ENCODE measurements at regions not wholly inside any gene's neighbourhood (a gene's known extent, or its start where the extent isn't known, plus 50 kb on each side); places are given as distances from the start of the nearest gene placed in this dataset.
"Not testable (repeated sequence)": the region's sequence is repeated elsewhere in the genome, so short reads cannot be mapped to it uniquely, and the experiment has no call there.

DNA sequence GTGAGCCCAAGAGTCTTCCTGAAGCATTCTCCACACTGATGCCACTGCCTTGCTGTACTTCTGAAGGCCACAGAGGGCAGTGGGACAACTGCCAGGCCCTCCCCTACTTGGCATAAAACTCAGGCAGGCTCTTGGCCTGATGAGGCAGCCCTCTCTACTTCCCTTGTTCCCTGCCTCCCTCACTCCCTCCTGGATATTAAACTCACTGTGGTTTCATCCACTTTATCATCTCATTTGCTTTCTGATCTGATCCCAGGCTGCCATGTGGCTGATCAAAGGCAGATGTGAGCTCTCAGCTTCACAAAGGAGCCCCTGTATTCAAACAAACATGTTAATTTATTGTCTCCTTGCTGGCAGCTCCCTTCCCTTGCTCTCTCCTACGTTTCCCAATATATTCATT, 533.5 kb downstream of the IGSF11 start:
- DNase-seq, result no peak

DNA sequence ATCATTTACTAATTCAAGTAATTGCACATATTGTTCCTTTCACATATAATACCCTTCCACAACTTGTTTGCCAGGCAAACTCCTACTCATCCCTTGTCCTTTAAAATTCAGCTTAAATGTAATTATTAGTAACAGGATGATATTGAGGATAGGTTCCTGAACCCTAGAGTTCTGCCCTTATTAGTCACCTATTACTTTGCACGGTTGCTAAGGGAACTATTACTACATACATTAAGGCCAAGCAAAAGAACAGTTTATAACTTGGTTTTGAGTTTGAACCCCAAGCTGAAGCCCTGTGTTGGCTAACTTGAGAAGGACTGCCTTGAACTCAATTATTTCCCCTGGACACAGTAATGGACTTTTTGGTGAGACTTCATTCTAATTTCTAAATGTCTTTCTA, 529.7 kb downstream of the IGSF11 start:
- DNase-seq, result no peak

DNA sequence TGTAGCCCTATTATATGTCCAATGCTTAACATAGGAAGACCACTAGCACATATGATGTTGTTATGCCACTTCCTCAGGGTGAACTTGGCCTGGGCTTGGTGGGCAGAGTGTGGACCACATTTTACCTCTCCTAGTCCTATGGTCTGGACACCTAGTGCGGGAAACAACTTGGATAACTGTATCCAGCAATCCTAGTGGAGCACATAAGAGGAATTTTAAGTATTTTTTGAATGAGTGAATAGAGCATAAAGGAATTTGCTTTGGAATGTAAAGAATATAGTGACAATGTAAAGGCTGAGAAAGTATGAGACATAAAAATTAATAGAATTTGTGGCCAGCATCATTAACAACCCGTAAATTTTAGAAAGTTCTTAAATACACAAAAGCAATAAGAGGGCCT, 528.9 kb downstream of the IGSF11 start:
- no peak for DNase-seq

DNA sequence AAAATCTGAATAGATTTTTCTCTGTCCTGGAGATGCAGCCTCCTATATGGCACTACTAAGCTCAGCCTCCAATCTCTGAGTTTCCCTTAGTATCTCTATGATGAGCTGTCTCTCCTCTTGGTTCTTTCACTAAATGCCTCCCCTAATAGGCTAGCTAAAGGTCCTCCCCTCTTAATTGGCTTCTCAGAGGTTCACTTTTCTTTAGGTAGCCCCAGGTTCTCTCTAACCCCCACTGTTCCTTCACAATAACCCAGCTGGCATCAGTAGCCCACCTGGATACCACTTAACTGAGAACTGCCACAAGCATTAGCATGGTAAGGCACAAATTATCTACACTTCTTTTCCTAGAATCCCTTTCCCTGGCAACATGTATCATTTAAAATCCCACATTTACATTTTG, 523.2 kb downstream of the IGSF11 start:
- DNase-seq, result no peak

DNA sequence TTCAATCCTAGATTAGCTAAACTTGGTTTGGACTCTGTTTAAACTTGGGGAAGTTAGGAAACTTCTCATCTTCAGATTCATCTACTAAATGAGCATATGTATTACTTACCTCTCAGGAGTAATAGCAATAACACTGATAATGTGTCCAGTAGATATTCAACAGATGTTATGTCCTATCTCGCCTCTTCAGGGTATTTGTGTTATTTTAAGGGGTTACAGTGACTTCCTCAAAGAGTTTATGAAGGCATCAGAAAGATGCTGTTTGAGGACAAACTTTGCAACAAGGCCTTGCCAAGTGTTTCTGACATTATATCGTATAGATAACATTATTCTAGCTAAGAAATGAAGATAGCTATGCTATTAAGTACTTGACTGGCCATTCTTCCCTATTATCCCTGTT, 522.3 kb downstream of the IGSF11 start:
- no peak for DNase-seq

DNA sequence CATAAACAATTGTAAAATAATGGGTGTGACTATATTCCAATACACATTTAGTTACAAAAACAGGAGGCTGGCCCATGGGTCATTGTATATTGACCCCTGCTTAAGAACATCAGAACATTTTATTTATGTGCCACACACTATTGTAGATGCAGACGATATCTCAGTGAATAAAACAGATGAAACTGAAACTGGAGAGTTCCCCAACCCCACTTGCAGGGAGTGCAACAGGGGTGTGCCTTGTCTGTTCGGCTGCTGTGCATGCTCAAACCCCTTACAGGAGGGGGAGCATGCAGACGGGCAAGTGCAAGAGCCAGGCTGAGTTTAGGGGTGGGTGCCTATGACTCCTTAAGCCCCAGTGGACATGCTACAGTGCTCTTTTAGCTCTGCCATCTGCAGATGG, 509.6 kb downstream of the IGSF11 start:
- DNase-seq, result no peak

DNA sequence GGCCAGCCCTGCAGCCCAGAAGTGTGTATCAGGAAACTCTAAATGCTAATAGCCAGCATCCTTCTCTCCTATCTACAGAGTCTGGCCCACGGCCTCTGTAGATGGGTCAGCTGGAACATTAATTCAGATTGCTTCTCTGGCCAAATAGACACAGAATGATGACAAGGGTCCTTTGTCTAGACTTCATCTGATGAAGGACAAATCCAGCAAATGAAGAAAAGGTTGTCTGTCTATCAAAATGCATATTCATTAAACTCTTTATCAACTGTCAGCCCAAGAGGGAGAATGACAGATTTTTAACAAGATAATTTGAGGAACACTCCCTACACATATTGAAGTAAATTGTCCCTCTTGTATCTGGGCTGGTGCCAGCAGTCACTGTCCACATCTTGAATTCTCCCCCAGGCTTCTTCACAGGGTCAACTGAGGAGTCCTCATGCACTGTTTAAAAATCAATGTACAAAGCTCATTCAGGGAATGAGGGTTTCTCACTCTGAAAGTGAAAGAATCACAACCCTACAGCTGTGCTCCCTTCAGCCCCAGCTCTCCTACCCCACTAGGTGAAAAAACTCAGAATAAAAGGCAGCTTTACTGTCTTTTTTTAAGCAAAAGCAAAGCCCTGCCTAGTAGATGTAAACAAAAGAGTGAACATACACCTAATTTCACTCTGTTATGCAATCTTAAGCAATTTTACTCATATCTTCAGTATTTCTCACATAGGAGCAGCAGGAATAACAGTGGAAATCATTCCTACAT, 507.7 kb downstream of the IGSF11 start:
- no peak for DNase-seq

DNA sequence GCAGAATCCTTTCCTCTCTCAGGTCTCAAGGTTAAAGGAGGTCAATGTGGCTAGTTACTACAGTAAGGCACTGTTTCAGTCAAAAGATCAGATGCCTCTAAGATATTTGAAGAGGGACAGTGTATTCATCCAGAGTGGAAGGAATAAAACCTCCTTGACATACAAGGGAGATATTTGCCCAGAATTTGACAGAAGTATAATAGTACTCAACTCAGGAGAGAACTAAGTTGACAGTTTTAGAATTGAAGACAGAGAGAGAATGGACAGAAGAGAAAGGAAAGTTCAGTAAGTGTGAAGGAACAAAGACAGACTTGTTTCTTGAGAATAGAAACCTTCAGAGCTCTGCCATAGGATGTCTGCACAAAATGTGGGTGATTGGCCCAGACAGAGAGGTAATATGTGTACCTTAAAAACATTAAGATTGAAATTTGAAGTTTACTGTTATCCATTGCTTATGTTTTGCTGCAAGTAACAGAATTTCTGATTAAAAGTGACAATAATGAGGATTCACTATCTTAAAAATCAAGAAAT, 507.1 kb downstream of the IGSF11 start:
- DNase-seq, result no peak

DNA sequence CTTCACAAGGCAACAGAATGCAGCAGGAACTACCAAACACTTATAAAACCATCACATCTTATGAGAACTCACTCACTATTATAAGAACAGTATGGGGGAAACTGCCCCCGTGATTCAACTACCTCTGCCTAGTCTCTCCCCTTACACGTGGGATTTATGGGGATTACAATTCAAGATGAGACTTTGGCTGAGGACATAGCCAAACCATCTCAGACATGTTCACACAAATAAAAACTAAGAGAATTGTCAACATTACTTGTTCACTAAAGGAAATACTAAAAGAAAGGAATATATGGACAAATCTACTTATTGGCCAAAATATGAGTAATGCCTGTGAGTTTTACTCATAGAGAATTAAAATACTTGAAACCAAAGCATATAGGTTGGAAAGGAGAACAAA, 505.1 kb downstream of the IGSF11 start:
- no peak for DNase-seq

DNA sequence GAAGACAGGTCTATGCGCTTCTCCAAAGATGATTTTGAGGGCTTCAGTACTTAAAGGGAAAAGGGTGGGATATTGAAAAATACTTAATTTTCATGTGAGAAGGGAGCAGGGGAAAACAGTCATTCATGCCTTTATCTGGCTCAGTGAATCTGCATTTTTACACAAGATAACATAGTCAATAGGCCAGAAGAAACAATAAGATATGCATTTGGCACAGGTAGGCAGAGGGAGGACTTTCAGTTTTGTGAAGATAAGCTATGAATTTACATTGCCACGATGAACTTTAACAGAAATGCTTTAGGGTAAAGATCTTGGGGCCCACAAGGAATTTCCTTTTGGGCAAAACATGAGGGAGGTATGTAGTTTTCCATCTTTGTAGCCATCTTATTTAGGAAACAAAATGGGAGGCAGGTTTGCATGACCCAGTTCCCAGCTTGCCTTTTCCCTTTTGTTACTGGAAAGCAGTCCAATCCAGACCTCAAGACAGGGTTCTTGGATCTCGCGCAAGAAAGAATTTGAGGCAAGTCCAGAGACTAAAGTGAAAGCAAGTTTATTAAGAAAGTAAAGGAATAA, 504.2 kb downstream of the IGSF11 start:
- DNase-seq, result no peak

DNA sequence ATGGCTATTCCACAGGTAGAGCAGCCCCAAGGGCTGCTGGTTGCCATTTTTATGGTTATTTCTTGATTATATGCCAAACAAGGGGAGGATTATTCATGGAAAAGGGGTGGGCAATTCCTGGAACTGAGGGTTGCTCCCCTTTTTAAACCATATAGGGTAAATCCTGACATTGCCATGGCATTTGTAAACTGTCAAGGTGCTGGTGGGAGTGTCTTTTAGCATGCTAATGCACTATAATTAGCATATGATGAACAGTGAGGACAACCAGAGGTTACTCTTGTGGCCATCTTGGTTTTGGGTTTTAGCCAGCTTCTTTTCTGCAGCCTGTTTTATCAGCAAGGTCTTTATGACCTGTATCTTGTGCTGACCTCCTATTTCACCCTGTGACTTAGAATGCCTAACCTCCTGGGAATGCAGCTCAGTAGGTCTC, 503.7 kb downstream of the IGSF11 start:
- not testable (repeated sequence) for DNase-seq

DNA sequence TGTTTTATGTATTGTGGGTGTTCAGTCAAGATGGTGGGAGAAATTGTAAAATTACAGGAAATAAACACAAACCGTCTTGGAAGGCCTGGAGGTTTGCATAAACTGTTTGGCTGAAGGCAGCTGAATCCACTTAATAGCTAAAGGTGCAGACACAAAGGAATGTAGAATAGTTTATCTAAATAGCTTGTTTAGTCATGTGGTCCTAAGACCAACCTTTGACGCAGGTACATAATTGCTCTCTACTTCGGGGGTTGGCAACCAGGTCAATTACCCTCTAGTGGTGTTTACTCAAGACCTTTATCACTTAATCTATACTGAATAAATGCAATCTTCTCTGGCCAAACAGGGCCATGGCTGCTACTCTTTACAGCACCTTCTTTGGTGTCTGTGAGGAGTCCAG, 502.8 kb downstream of the IGSF11 start:
- DNase-seq, result no peak

DNA sequence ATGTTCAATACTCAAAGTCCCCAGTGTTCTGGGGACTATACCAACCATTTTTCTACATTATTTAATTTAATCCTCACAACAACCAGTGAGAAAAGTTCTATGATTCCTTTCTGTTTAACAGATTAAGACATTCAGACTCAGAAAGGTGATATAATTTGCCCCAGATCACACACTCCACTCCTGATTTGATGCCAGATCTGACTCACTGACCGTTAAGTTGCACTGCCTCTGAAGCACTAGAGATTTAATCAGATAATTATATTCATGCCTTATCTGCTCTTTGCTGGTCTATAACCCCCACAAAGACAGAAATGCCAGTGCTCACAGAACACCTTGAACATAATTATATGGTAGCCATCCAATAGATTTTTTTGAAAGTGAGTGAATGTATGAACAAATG, 501.0 kb downstream of the IGSF11 start:
- DNase-seq, result no peak

DNA sequence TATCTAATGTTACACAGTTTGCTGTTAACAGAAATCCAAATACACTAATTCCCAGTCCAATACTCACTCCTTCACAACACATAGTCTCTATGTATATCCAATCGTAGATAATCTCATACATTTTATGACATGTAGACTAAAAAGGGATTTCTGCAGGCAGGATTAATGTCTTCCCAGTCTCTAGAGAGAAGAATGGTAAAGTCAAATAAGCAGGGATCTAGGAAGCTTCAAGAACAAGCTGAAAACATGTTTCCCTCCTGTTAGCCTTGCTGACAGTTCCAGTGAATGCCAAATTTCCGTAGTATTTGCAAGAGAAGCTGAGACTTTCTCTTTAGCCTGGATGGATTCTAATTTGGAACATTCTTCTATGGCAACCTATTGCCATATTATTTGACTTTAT, 500.1 kb downstream of the IGSF11 start:
- no peak for DNase-seq

DNA sequence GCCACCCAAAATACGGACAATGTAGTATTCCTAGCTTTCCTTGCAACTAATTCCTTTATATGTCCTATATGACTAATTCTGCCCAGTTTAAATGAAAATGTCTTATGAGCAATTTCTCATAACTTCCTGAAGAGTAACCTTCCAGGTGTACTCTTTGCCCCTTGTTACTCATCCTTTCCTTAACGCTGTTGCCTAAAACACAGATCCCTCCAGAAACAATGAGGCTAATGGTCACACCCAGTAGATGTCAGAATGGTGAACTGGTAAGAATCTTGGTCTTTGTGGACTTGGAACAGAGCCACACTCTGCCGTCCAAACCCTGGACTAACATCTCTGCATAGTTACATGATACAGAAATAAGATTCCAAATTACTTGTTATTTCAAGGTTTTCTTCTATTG, 497.9 kb downstream of the IGSF11 start:
- no peak for DNase-seq

DNA sequence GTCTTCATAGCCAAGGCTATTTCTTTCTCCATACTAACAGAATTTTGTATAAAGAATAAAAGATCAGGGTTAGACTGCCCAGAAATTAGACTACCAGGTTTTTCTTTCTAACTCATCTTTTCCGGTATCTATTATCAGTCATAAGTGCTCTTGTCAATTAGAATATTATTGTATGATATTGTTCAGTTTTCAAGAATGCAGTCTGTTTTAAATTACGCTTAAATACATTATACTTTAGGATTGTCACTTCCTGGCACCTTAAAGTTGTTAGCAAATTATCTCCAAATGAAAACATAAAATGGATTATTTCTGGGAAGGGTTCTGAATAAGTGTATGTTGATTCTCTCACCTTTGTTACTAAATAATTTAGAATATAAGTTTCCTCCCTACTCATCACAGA, 497.2 kb downstream of the IGSF11 start:
- DNase-seq, result no peak

DNA sequence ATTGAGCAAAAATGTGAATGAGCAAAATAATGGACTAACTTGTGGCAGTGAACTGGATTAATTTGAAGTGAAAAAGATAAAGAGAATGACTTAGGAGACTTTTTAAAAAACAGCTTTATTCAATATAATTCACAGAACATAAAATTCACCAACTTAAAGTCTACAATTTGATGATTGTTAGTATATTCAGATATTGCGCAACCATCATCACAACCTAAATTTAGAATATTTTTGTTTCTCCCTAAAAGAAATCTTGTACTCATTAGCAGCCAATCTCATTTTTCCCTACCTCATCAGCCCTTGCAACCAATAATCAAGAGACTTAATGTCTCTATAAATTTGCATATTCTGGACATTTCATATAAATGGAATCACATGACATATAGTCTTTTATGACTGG, 496.5 kb downstream of the IGSF11 start:
- no peak for DNase-seq

DNA sequence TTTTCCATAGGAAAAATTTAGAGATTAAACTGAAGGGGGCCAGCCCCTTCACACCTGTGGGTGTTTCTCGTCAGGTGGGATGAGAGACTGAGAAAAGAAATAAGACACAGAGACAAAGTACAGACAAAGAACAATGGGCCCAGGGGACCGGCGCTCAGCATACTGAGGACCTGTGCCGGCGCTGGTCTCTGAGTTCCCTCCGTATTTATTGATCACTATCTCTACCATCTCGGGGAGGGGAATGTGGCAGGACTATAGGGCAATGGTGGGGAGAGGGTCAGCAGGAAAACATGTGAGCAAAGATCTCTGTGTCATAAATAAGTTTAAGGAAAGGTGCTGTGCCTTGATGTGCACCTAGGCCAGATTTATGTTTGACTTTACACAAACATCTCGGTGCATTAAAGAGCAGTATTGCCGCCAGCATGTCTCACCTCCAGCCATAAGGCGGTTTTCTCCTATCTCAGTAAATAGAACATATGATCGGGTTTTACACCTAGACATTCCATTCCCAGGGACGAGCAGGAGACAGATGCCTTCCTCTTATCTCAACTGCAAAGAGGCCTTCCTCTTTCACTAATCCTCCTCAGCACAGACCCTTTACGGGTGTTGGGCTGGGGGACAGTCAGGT, 494.7 kb downstream of the IGSF11 start:
- not testable (repeated sequence) for DNase-seq

DNA sequence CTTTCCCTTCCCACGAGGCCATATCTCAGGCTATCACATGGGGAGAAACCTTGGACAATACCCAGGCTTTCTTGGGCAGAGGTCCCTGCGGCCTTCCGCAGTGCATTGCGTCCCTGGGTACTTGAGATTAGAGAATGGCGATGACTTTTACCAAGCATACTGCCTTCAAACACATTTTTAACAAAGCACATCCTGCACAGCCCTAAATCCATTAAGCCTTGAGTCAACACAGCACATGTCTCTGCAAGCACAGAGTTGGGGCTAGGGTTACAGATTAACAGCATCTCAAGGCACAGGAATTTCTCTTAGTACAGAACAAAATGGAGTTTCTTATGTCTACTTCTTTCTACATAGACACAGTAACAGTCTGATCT, 494.2 kb downstream of the IGSF11 start:
- not testable (repeated sequence) for DNase-seq

DNA sequence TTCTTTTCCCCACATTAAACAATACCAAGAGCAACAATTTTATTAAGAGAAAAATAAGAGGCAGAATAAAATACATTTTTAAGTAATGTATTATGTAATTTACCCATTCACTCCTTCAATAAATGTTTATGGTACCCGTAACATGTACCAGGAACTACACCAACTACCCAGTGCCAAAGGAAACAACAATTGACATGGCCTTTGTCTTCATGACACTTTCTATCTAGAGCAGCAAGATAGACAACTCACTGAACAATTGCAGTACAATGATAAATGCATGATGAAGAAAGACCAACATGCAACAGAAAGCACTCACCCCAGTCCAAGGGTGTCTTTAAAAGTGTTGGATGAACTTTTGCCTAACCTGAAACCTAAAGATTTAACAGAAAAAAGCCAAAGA, 493.8 kb downstream of the IGSF11 start:
- DNase-seq, result no peak

DNA sequence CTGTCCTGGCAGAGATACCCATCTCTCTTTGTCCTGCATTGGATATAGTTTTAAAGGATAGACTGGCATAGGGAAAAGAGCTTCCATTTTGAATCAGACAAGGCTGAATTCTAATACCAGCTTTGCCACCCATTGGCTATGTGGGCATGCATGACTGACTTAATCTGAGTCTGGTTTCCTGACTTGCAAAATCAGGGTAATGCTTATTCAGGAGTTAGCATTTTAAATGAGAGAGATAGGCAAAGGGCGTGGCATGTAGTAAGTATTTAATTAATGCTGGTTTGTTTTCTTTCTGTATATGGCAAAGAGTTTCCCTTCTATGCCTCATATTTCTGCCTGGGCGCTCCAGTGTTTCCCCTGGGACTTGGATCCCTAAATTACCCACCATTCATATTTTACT, 492.9 kb downstream of the IGSF11 start:
- DNase-seq, result no peak

DNA sequence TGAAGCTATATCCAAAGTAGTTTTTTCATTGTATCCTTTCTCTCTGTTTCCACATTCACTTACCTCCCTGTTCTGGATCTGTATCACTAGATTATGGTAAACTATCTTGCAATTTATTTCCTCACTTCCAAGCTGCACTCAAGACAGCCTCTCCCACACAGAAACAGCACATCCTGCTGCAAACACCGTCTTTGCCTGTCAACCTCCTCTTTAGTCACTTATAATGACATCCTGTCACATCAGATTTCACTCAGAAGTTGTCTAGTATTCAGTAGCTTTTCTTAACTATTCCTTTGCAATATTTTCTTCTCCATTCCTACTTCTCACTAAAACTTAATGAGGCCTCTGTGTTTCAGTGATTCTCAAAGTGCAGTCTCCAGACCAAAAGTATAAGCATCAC, 490.8 kb downstream of the IGSF11 start:
- DNase-seq, result no peak

DNA sequence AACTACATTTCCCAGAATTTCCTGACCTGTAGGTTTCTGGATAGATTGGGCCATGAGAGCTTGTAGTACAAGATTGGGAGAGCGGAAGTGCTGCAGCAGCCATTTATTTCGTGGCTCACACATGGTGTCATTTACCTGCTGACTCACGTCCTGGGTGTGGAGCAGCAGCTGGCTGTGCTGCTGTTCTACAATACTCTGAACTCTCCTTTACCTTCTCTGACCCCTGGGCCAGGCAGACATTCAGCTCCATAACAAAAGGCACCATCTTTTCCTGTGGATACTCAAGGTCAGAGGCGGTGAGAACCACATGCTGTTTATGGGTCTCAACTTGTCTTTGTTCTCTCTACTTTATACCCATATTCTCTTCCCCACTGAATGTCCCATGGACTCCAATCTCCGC, 490.2 kb downstream of the IGSF11 start:
- DNase-seq, result no peak

DNA sequence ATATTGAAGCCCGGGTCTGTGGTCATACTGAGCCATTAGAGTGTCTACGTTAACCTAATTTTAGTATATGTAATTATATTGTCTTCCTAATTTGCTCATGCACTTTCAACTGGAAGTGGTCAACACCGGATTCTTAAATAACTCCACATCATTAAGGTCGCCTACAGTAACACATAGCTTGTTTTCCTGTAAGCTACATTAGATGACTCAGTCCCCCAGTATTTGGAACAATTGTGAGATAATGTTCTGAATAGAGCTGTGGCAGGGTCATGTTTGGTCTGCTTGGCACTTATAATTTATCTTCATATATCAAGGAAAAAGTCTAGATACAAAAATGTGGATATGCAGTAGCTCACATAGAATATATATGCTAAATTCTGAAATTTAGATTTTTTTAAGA, 486.2 kb downstream of the IGSF11 start:
- DNase-seq, result no peak
